Activated CD8-positive, alpha-beta T cell treated with anti-CD3 and anti-CD28 coated beads, Interleukin-2, amount 10 ng/mL, durations not matched to agents 7 days and 5 days (primary cell): ENCODE measurements at regions not wholly inside any gene's neighbourhood (a gene's known extent, or its start where the extent isn't known, plus 50 kb on each side); places are given as distances from the start of the nearest gene placed in this dataset.

ENCODE experiments used
- ATAC-seq: fragments of 150-1000 bp; cut with Tn5 transposase; one replicate; pipeline ENCODE4 v1.10.0; 2021; ENCODE audit warnings: moderate library complexity
- CTCF ChIA-PET: fragments of 350-600 bp; sonication (Branson Sonifier 250); formaldehyde crosslinking; loops from one replicate; lab custom pipeline; 2021; ENCODE audit warnings: antibody characterized with exemption; lab: Charles Lee
- POLR2A ChIA-PET: fragments of 350-600 bp; sonication (Branson Sonifier 250); formaldehyde crosslinking; loops from one replicate; lab custom pipeline; 2021; ENCODE audit warnings: antibody characterized with exemption; lab: Charles Lee
- DNase-seq: peaks from one replicate; pipeline ENCODE4 v3.0.0-alpha.2; 2020
- H3K27ac Mint-ChIP-seq: one replicate; pipeline ENCODE4 v1.8.0; 2021; ENCODE audit warnings: mild to moderate bottlenecking, mixed read lengths
- H3K27me3 Mint-ChIP-seq: one replicate; pipeline ENCODE4 v1.8.0; 2021; ENCODE audit warnings: low read depth, mixed read lengths
- H3K36me3 Mint-ChIP-seq: one replicate; pipeline ENCODE4 v1.8.0; 2021; ENCODE audit warnings: low read depth, mixed read lengths
- H3K4me1 Mint-ChIP-seq: one replicate; pipeline ENCODE4 v1.8.0; 2021; ENCODE audit warnings: low read depth, mixed read lengths
- H3K4me3 Mint-ChIP-seq: one replicate; pipeline ENCODE4 v1.8.0; 2021; ENCODE audit warnings: mild to moderate bottlenecking, mixed read lengths
- H3K9me3 Mint-ChIP-seq: one replicate; pipeline ENCODE4 v1.8.0; 2022; ENCODE audit warnings: mixed read lengths; ENCODE audit not compliant: insufficient read depth

- ChIA-PET CTCF (no interaction called here), POLR2A (no interaction called here)
- ATAC-seq (no peak), DNase-seq (no peak)
- no peak overlapping the region for H3K27ac Mint-ChIP-seq
- H3K4me1 Mint-ChIP-seq: no peaks in the 10 kb centered on the region
- H3K36me3 Mint-ChIP-seq: no peaks in the 10 kb centered on the region
- no peak overlapping the region for H3K4me3 Mint-ChIP-seq
- no peaks in the 10 kb centered on the region for H3K9me3 Mint-ChIP-seq
- H3K27me3 Mint-ChIP-seq: peaks cover 9% of the 10 kb centered on the region
These were observed 113.8 kb upstream of the ARMC2 start for GRCh38 chr6:108734271-108734922.

- H3K4me3 Mint-ChIP-seq: no peak overlapping the region
- no peaks in the 10 kb centered on the region for H3K4me1 Mint-ChIP-seq
- DNase-seq (no peak), ATAC-seq (no peak)
- no peak overlapping the region for H3K27ac Mint-ChIP-seq
- H3K9me3 Mint-ChIP-seq: no peaks in the 10 kb centered on the region
- POLR2A ChIA-PET: interaction anchor here (0.6 kb wide), 1 partner anchor 175 kb away, joined by 3 read pairs; the partner anchor contains the start of gene FOXO3
- no peaks in the 10 kb centered on the region for H3K36me3 Mint-ChIP-seq
- CTCF ChIA-PET: no interaction called here
- peaks cover 6% of the 10 kb centered on the region for H3K27me3 Mint-ChIP-seq
These were observed 112.8 kb upstream of the ARMC2 start for GRCh38 chr6:108735310-108736001.

- no peaks in the 10 kb centered on the region for H3K36me3 Mint-ChIP-seq
- no peaks in the 10 kb centered on the region for H3K4me1 Mint-ChIP-seq
- ATAC-seq (no peak), DNase-seq (no peak)
- ChIA-PET POLR2A (interaction anchor here (0.6 kb wide), 1 partner anchor 176 kb away, joined by 3 read pairs; the partner anchor contains the start of gene FOXO3), CTCF (no interaction called here)
- no peak overlapping the region for H3K27ac Mint-ChIP-seq
- H3K9me3 Mint-ChIP-seq: no peaks in the 10 kb centered on the region
- no peak overlapping the region for H3K4me3 Mint-ChIP-seq
- peaks cover 6% of the 10 kb centered on the region for H3K27me3 Mint-ChIP-seq
These were observed 112.2 kb upstream of the ARMC2 start for GRCh38 chr6:108736002-108736361.

GRCh38 chr6:108736832-108737231 lies 111.4 kb upstream of the ARMC2 start:
- POLR2A ChIA-PET: no interaction called here
- DNase-seq (no peak), ATAC-seq (no peak)
- H3K4me3 Mint-ChIP-seq: no peak overlapping the region
- H3K36me3 Mint-ChIP-seq: no peaks in the 10 kb centered on the region
- peaks cover 9% of the 10 kb centered on the region for H3K27me3 Mint-ChIP-seq
- no peaks in the 10 kb centered on the region for H3K9me3 Mint-ChIP-seq
- no peaks in the 10 kb centered on the region for H3K4me1 Mint-ChIP-seq
- no peak overlapping the region for H3K27ac Mint-ChIP-seq
- CTCF ChIA-PET: no interaction called here

- ChIA-PET POLR2A (no interaction called here), CTCF (no interaction called here)
- no peaks in the 10 kb centered on the region for H3K36me3 Mint-ChIP-seq
- H3K4me1 Mint-ChIP-seq: no peaks in the 10 kb centered on the region
- no peak overlapping the region for H3K27ac Mint-ChIP-seq
- no peak overlapping the region for H3K4me3 Mint-ChIP-seq
- DNase-seq (no peak), ATAC-seq (no peak)
- no peaks in the 10 kb centered on the region for H3K9me3 Mint-ChIP-seq
- peaks cover 9% of the 10 kb centered on the region for H3K27me3 Mint-ChIP-seq
These were observed 110.4 kb upstream of the ARMC2 start for GRCh38 chr6:108737594-108738546.

- H3K27me3 Mint-ChIP-seq: peaks cover 9% of the 10 kb centered on the region
- H3K9me3 Mint-ChIP-seq: no peaks in the 10 kb centered on the region
- CTCF ChIA-PET: no interaction called here
- no peak overlapping the region for H3K4me3 Mint-ChIP-seq
- DNase-seq: no peak
- POLR2A ChIA-PET: interaction anchor here (0.6 kb wide), 1 partner anchor 37 kb away, joined by 3 read pairs; no protein-coding TSS in a partner anchor
- no peaks in the 10 kb centered on the region for H3K36me3 Mint-ChIP-seq
- H3K4me1 Mint-ChIP-seq: no peaks in the 10 kb centered on the region
- ATAC-seq: no peak
- H3K27ac Mint-ChIP-seq: no peak overlapping the region
These were observed 109.4 kb upstream of the ARMC2 start for GRCh38 chr6:108738684-108739416.

- Mint-ChIP-seq H3K9me3 (no peaks in the 10 kb centered on the region), H3K27ac (no peak overlapping the region), H3K36me3 (no peaks in the 10 kb centered on the region), H3K4me1 (no peaks in the 10 kb centered on the region), H3K27me3 (peaks cover 13% of the 10 kb centered on the region), H3K4me3 (no peak overlapping the region)
- ATAC-seq: no peak
- DNase-seq: no peak
- ChIA-PET POLR2A (interaction anchor here (0.6 kb wide), 2 partner anchors 10 to 38 kb away, joined by 3 read pairs; no protein-coding TSS in a partner anchor), CTCF (no interaction called here)
These were observed 108.5 kb upstream of the ARMC2 start for GRCh38 chr6:108739496-108740330.

DNA sequence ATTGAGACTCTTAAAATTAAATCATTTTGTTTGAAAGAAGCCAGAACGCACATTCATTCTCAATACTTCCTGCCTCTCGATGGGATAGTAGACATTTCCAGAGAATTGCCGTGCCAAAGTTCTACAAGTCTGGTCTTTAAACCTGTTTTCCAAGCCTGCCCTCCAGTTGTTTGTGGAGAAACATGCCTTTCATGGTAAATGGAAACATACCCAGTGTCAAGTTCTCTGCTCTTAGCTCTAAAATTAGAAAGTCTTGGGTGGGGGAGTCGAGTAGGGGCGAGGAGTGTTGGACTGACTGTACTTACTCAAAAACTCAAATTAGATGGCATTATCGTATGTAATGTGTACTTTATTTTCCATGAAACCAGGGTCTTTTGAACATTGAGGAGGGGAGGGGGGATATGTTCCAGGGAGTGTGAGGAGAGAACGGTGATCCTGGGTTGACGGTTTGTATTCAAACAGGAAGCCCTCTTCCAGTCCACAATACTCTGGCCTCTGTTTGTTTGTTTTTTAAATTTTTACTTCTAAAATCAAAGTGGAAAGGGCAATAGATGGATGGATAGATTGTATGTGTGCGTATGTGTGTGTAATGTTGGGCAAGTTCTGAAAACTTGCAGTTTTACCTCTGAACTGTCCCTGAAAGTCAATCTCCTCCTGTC lies 106.8 kb upstream of the ARMC2 start:
- no peak overlapping the region for H3K27ac Mint-ChIP-seq
- ATAC-seq (no peak), DNase-seq (no peak)
- ChIA-PET CTCF (no interaction called here), POLR2A (no interaction called here)
- H3K9me3 Mint-ChIP-seq: no peaks in the 10 kb centered on the region
- H3K4me1 Mint-ChIP-seq: no peaks in the 10 kb centered on the region
- H3K27me3 Mint-ChIP-seq: peaks cover 24% of the 10 kb centered on the region
- no peaks in the 10 kb centered on the region for H3K36me3 Mint-ChIP-seq
- H3K4me3 Mint-ChIP-seq: no peak overlapping the region

GRCh38 chr6:108742041-108742440 lies 106.2 kb upstream of the ARMC2 start:
- Mint-ChIP-seq H3K27ac (no peak overlapping the region), H3K9me3 (no peaks in the 10 kb centered on the region), H3K36me3 (no peaks in the 10 kb centered on the region), H3K27me3 (peaks cover 26% of the 10 kb centered on the region), H3K4me3 (no peak overlapping the region), H3K4me1 (no peaks in the 10 kb centered on the region)
- CTCF ChIA-PET: no interaction called here
- no peak for ATAC-seq
- DNase-seq: no peak
- POLR2A ChIA-PET: no interaction called here

DNA sequence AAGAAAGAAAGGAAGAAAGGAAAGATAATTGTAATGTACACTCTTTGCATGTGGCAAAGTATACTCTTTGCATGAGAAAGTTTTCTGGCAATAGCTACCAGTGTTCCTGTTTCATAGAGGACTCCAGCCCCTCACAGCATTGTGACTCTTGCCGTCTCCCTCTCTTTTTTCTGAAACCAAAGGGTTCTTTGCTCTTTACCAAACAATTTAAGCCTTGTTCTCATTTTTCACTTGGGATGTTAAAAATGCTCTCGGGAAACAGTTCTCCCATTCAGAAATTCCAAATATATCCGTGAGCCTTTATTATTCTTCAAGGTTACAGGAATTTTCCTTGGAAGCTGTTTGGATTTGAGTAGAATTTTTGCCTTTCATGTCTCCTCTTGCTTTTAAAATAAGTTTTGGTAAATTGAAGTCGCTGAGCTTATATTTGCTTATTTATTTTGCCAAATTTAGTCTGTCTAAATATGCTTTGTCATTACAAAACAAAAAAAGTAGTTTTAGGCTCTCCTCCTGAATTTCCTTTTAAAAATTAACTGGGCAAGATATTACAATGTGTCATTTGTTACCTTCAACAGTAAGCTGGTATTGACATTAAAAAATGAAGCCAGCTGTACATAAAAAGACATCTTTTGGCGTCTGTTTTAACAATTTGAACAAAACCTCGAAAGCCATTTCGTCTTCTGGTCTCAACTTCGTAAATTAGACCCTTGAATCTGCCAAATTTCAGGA lies 103.8 kb upstream of the ARMC2 start:
- no peak overlapping the region for H3K4me3 Mint-ChIP-seq
- H3K36me3 Mint-ChIP-seq: no peaks in the 10 kb centered on the region
- DNase-seq (no peak), ATAC-seq (no peak)
- POLR2A ChIA-PET: interaction anchor here (0.5 kb wide), 1 partner anchor 1454 kb away, joined by 3 read pairs; no protein-coding TSS in a partner anchor
- CTCF ChIA-PET: interaction anchor here (0.8 to 1.4 kb wide), 2 partner anchors 11 to 15 kb away, joined by 3 read pairs; no protein-coding TSS in a partner anchor
- H3K27ac Mint-ChIP-seq: no peak overlapping the region
- no peaks in the 10 kb centered on the region for H3K9me3 Mint-ChIP-seq
- peaks cover 30% of the 10 kb centered on the region for H3K27me3 Mint-ChIP-seq
- H3K4me1 Mint-ChIP-seq: no peaks in the 10 kb centered on the region
